MM.1S (cell line): ENCODE measurements at regions not wholly inside any gene's neighbourhood (a gene's known extent, or its start where the extent isn't known, plus 50 kb on each side); places are given as distances from the start of the nearest gene placed in this dataset.
"Not testable (repeated sequence)": the region's sequence is repeated elsewhere in the genome, so short reads cannot be mapped to it uniquely, and the experiment has no call there.

ENCODE experiments used
- DNase-seq: peaks from one replicate; pipeline ENCODE4 v3.0.0-alpha.2; 2015
- H2AFZ ChIP-seq: fragments of 300-600 bp; sonication (generic); 2 replicates; pipeline ENCODE4 v1.6.0; 2016; ENCODE audit warnings: antibody characterized with exemption, low read length
- H3F3A ChIP-seq: fragments of 300-600 bp; sonication (generic); 2 replicates; pipeline ENCODE4 v1.6.1; 2016; ENCODE audit warnings: mild to moderate bottlenecking, antibody characterized with exemption, low read length, moderate library complexity, mixed read lengths; ENCODE audit not compliant: insufficient read depth
- H3K27ac ChIP-seq: fragments of 300-600 bp; sonication (generic); 2 replicates; pipeline ENCODE4 v1.5.1; 2016; ENCODE audit warnings: mild to moderate bottlenecking, low read length
- H3K27me3 ChIP-seq: fragments of 300-600 bp; sonication (generic); replicated peaks from 2 replicates; pipeline ENCODE4 v1.6.0; 2016; ENCODE audit warnings: low read length; ENCODE audit not compliant: insufficient read depth
- H3K36me3 ChIP-seq: fragments of 300-600 bp; sonication (generic); replicated peaks from 2 replicates; pipeline ENCODE4 v1.6.1; 2016; ENCODE audit warnings: mild to moderate bottlenecking, low read length, mixed read lengths; ENCODE audit not compliant: insufficient read depth
- H3K4me1 ChIP-seq: fragments of 300-600 bp; sonication (generic); 2 replicates; pipeline ENCODE4 v1.6.1; 2016; ENCODE audit warnings: low read length, mixed read lengths
- H3K4me2 ChIP-seq: fragments of 300-600 bp; sonication (generic); 2 replicates; pipeline ENCODE4 v1.6.0; 2016; ENCODE audit warnings: low read depth, low read length
- H3K4me3 ChIP-seq: fragments of 300-600 bp; sonication (generic); 2 replicates; pipeline ENCODE4 v1.5.1; 2016; ENCODE audit warnings: low read length, mixed read lengths
- H3K79me2 ChIP-seq: fragments of 300-600 bp; sonication (generic); 2 replicates; pipeline ENCODE4 v1.6.1; 2016; ENCODE audit warnings: mixed run types, low read length, mixed read lengths
- H3K9ac ChIP-seq: fragments of 300-600 bp; sonication (generic); 2 replicates; pipeline ENCODE4 v1.6.1; 2016; ENCODE audit warnings: low read length, mixed read lengths
- H3K9me2 ChIP-seq: fragments of 300-600 bp; sonication (generic); replicated peaks from 2 replicates; pipeline ENCODE4 v1.6.1; 2016; ENCODE audit warnings: mild to moderate bottlenecking, low read length, mixed read lengths; ENCODE audit not compliant: insufficient read depth
- H3K9me3 ChIP-seq: fragments of 300-600 bp; sonication (generic); replicated peaks from 2 replicates; pipeline ENCODE4 v1.6.1; 2016; ENCODE audit warnings: mild to moderate bottlenecking, low read length, mixed read lengths; ENCODE audit not compliant: insufficient read depth
- H4K20me1 ChIP-seq: fragments of 300-600 bp; sonication (generic); 2 replicates; pipeline ENCODE4 v1.6.1; 2016; ENCODE audit warnings: mild to moderate bottlenecking, low read length, moderate library complexity, mixed read lengths; ENCODE audit not compliant: insufficient read depth
- CTCF ChIP-seq: fragments of 300-600 bp; sonication (generic); IDR thresholded peaks from 2 replicates; pipeline ENCODE4 v1.5.1; 2016; ENCODE audit warnings: antibody characterized with exemption, low read length, mixed read lengths
- EZH2 ChIP-seq: fragments of 300-600 bp; sonication (generic); optimal IDR thresholded peaks from 2 replicates; pipeline ENCODE3; 2017; ENCODE audit warnings: low read depth, mild to moderate bottlenecking, antibody characterized with exemption, low read length, mixed read lengths
- EZH2phosphoT487 ChIP-seq: fragments of 300-600 bp; sonication (generic); IDR thresholded peaks from 2 replicates; pipeline ENCODE4 v1.6.1; 2018; ENCODE audit warnings: antibody characterized with exemption, low read length

- no peak for TF ChIP-seq EZH2phosphoT487
- TF ChIP-seq EZH2, result no peak
- no peak for TF ChIP-seq CTCF
- Histone ChIP-seq H3K27ac (no peak overlapping the region), H3K9ac (no peak overlapping the region), H3K9me2 (no peaks in the 10 kb centered on the region), H3F3A (no peaks in the 10 kb centered on the region), H3K36me3 (no peaks in the 10 kb centered on the region), H3K27me3 (no peaks in the 10 kb centered on the region), H3K4me3 (no peak overlapping the region), H2AFZ (no peak overlapping the region), H3K4me1 (no peaks in the 10 kb centered on the region), H4K20me1 (no peaks in the 10 kb centered on the region), H3K79me2 (no peaks in the 10 kb centered on the region), H3K9me3 (no peaks in the 10 kb centered on the region), H3K4me2 (no peak overlapping the region)
- no peak for DNase-seq
These were observed 391.4 kb upstream of the FRG2C start for GRCh38 chr3:75272691-75273090.

- H3K27ac ChIP-seq, H2AFZ ChIP-seq, H3K27me3 ChIP-seq, H4K20me1 ChIP-seq, H3K9me2 ChIP-seq, H3K9me3 ChIP-seq, H3K4me1 ChIP-seq, DNase-seq, H3K79me2 ChIP-seq, H3K4me3 ChIP-seq, H3K9ac ChIP-seq, H3F3A ChIP-seq, H3K4me2 ChIP-seq, H3K36me3 ChIP-seq: not testable (repeated sequence)
These were observed 378.5 kb upstream of the FRG2C start for GRCh38 chr3:75285531-75286148.

- H3K9ac ChIP-seq, H3F3A ChIP-seq, H3K4me3 ChIP-seq, H2AFZ ChIP-seq, H3K9me3 ChIP-seq, H3K79me2 ChIP-seq, H3K4me1 ChIP-seq, H3K9me2 ChIP-seq, H3K27ac ChIP-seq, H3K4me2 ChIP-seq, DNase-seq, H4K20me1 ChIP-seq, H3K36me3 ChIP-seq, H3K27me3 ChIP-seq: not testable (repeated sequence)
These were observed 375.1 kb upstream of the FRG2C start for GRCh38 chr3:75288972-75289574.

- Histone ChIP-seq H3K27me3 (no peaks in the 10 kb centered on the region), H3K9ac (no peak overlapping the region), H2AFZ (no peak overlapping the region), H3K4me2 (no peak overlapping the region), H3F3A (no peaks in the 10 kb centered on the region), H4K20me1 (no peaks in the 10 kb centered on the region), H3K27ac (no peak overlapping the region), H3K36me3 (no peaks in the 10 kb centered on the region), H3K4me1 (no peaks in the 10 kb centered on the region), H3K4me3 (no peak overlapping the region), H3K79me2 (no peaks in the 10 kb centered on the region), H3K9me2 (no peaks in the 10 kb centered on the region), H3K9me3 (no peaks in the 10 kb centered on the region)
- DNase-seq, result peak; percentile 33
- TF ChIP-seq CTCF (peak; percentile 64), EZH2 (no peak), EZH2phosphoT487 (no peak)
These were observed 370.0 kb upstream of the FRG2C start for GRCh38 chr3:75294124-75294523.
